Erythroblast (primary cell): ENCODE measurements at regions not wholly inside any gene's neighbourhood (a gene's known extent, or its start where the extent isn't known, plus 50 kb on each side); places are given as distances from the start of the nearest gene placed in this dataset.

Source experiments
- GATA1 ChIP-seq: IDR thresholded peaks from 2 replicates; pipeline ENCODE4 v1.6.1; 2011; ENCODE audit warnings: low read depth, mild to moderate bottlenecking, control low read depth, low read length, moderate library complexity
- POLR2A ChIP-seq: IDR thresholded peaks from 2 replicates; pipeline ENCODE4 v1.6.1; 2011; ENCODE audit warnings: mild to moderate bottlenecking, low read length

- no peak for TF ChIP-seq POLR2A
- no peak for TF ChIP-seq GATA1
Observed at GRCh38 chr6:139903411-139904157, 529.1 kb upstream of the CITED2 start.
